ENCODE measurements at regions not wholly inside any gene's neighbourhood (a gene's known extent, or its start where the extent isn't known, plus 50 kb on each side); places are given as distances from the start of the nearest gene placed in this dataset.

DNA sequence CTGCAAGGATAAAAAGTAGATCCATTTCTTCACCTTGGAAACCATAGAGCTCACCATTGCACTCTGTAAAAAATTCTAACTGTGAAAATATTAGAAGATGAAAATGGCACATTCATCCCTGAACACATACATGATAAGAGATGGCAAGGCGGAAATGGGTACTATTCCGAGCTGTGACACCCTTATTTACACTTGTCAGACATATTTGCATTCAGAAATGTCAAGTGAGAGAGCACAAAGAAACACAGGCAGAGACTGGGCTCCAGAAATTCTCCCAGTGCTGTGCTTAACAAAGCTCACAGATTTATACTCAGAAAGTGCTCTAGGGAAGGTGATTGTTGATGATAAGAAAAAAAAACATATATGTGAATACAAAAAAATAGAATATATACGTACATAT is 170.3 kb upstream of the PUM3 start:
- no peaks in the 10 kb centered on the region for H3K27me3 ChIP-seq (ENCODE audit: insufficient read depth, insufficient read length)
- H3K9me3 ChIP-seq (ENCODE audit: insufficient read depth, low read length) = no peaks in the 10 kb centered on the region
- H3K4me3 ChIP-seq (ENCODE audit: insufficient read length, low read depth) = no peak overlapping the region
- TF ChIP-seq SUZ12 (IDR thresholded peaks at IDR 0.05; ENCODE audit: extremely low read depth, insufficient read depth, insufficient read length) = no peak
- H3K4me1 ChIP-seq (ENCODE audit: insufficient read depth, insufficient read length) = no peaks in the 10 kb centered on the region
- no peaks in the 10 kb centered on the region for H3K36me3 ChIP-seq (ENCODE audit: insufficient read depth, insufficient read length, low read length)
- H3K9ac ChIP-seq (ENCODE audit: insufficient read length, low read depth) = no peak overlapping the region
- DNase-seq (ENCODE audit: low read depth, low spot score) = no peak

DNA sequence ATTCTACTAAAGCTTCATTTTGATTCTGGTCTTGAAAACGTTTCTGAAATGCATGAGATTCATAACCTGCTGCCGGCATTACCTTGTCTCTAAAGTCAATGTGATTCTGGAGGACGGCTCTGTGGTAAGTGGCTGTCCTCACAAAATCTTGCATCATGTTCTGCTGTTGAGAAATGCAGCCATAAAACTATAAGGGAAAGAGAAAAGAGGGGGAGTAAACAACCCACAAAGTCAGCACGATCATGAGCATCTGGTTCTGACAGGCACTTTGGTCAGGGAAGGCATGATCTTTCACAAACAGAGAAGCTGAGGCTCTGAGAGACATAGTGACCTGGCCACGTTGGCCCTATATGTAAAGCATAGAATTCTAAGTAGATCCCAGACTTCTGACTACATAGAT is 168.9 kb upstream of the PUM3 start:
- Histone ChIP-seq H3K9ac (ENCODE audit: insufficient read length, low read depth) (no peak overlapping the region), H3K4me1 (ENCODE audit: insufficient read depth, insufficient read length) (no peaks in the 10 kb centered on the region), H3K36me3 (ENCODE audit: insufficient read depth, insufficient read length, low read length) (no peaks in the 10 kb centered on the region), H3K9me3 (ENCODE audit: insufficient read depth, low read length) (no peaks in the 10 kb centered on the region), H3K4me3 (ENCODE audit: insufficient read length, low read depth) (no peak overlapping the region), H3K27me3 (ENCODE audit: insufficient read depth, insufficient read length) (no peaks in the 10 kb centered on the region)
- DNase-seq (ENCODE audit: low read depth, low spot score) = no peak
- TF ChIP-seq SUZ12 (IDR thresholded peaks at IDR 0.05; ENCODE audit: extremely low read depth, insufficient read depth, insufficient read length) (no peak), ZNF274 (IDR thresholded peaks at IDR 0.05; ENCODE audit: low read depth, low read length) (no peak), YY1 (IDR thresholded peaks at IDR 0.05; ENCODE audit: insufficient read depth, insufficient read length) (no peak)

DNA sequence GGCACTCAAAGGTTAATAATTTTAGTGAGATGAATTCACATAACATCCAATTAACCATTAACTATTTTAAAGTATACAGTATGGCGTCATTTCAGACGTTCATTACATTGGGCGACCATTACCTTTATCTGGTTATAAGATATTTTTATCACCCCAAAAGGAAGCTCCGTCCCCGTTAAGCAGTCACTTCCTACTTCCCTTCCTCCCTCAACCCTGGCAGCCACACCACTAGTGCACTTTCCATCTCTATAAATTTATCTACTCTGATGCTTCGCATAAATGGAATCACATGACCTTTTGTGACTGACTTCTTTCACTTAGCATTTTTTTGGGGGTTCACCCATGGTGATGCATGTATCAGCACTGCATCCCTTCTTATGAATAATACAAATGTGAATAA is 168.3 kb upstream of the PUM3 start:
- H3K9ac ChIP-seq (ENCODE audit: insufficient read length, low read depth) = no peak overlapping the region
- H3K4me1 ChIP-seq (ENCODE audit: insufficient read depth, insufficient read length) = no peaks in the 10 kb centered on the region
- no peaks in the 10 kb centered on the region for H3K36me3 ChIP-seq (ENCODE audit: insufficient read depth, insufficient read length, low read length)
- H3K9me3 ChIP-seq (ENCODE audit: insufficient read depth, low read length) = no peaks in the 10 kb centered on the region
- DNase-seq (ENCODE audit: low read depth, low spot score) = no peak
- no peaks in the 10 kb centered on the region for H3K27me3 ChIP-seq (ENCODE audit: insufficient read depth, insufficient read length)
- H3K4me3 ChIP-seq (ENCODE audit: insufficient read length, low read depth) = no peak overlapping the region
- TF ChIP-seq SUZ12 (IDR thresholded peaks at IDR 0.05; ENCODE audit: extremely low read depth, insufficient read depth, insufficient read length) (no peak), YY1 (IDR thresholded peaks at IDR 0.05; ENCODE audit: insufficient read depth, insufficient read length) (no peak), ZNF274 (IDR thresholded peaks at IDR 0.05; ENCODE audit: low read depth, low read length) (no peak)

DNA sequence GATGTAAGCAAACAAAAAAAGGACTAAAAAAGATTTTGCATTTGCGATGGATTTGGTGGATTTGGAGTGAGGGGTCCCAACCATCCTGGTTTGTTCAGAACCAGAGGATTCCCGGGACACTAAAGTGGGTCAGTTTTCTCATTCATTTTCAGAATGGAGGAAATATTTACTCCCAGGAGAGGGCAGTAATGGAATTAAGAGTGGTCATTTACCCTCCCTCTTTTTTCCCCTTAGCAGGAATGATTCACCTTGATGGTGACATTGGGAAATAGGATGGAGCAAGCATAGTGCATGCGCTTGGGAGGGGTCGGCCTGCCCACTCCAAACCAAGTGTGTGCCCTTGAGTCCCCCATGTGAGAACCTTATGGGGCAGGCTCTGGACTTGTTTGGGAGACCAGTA is 164.2 kb upstream of the PUM3 start:
- Histone ChIP-seq H3K9me3 (ENCODE audit: insufficient read depth, low read length) (no peaks in the 10 kb centered on the region), H3K36me3 (ENCODE audit: insufficient read depth, insufficient read length, low read length) (no peaks in the 10 kb centered on the region), H3K4me3 (ENCODE audit: insufficient read length, low read depth) (no peak overlapping the region), H3K27me3 (ENCODE audit: insufficient read depth, insufficient read length) (no peaks in the 10 kb centered on the region), H3K4me1 (ENCODE audit: insufficient read depth, insufficient read length) (no peaks in the 10 kb centered on the region), H3K9ac (ENCODE audit: insufficient read length, low read depth) (no peak overlapping the region)
- no peak for TF ChIP-seq SUZ12 (IDR thresholded peaks at IDR 0.05; ENCODE audit: extremely low read depth, insufficient read depth, insufficient read length)
- TF ChIP-seq ZNF274 (IDR thresholded peaks at IDR 0.05; ENCODE audit: low read depth, low read length) = no peak
- no peak for TF ChIP-seq YY1 (IDR thresholded peaks at IDR 0.05; ENCODE audit: insufficient read depth, insufficient read length)
- no peak for DNase-seq (ENCODE audit: low read depth, low spot score)

DNA sequence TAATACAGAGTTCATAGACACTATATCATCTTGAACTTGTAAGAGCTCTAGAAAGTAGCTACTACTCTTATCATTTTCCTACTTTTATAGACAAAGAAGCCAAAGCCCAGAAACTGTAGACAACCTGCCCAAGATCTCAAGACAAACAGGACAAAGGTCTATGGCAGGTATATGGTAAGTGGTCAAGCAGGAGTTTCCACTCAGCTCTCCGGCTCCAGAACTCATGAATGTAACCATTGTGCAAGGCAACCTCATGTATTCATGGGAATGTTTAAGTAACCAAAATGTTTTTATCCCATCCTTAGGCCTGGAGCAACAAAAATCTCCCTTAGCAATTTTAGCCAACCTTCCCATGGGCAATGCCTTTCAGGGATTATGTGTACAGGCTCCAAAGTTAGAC is 163.4 kb upstream of the PUM3 start:
- no peaks in the 10 kb centered on the region for H3K27me3 ChIP-seq (ENCODE audit: insufficient read depth, insufficient read length)
- no peak for DNase-seq (ENCODE audit: low read depth, low spot score)
- no peaks in the 10 kb centered on the region for H3K4me1 ChIP-seq (ENCODE audit: insufficient read depth, insufficient read length)
- no peaks in the 10 kb centered on the region for H3K9me3 ChIP-seq (ENCODE audit: insufficient read depth, low read length)
- H3K36me3 ChIP-seq (ENCODE audit: insufficient read depth, insufficient read length, low read length) = no peaks in the 10 kb centered on the region
- no peak overlapping the region for H3K9ac ChIP-seq (ENCODE audit: insufficient read length, low read depth)
- no peak overlapping the region for H3K4me3 ChIP-seq (ENCODE audit: insufficient read length, low read depth)
- TF ChIP-seq ZNF274 (IDR thresholded peaks at IDR 0.05; ENCODE audit: low read depth, low read length) = no peak

DNA sequence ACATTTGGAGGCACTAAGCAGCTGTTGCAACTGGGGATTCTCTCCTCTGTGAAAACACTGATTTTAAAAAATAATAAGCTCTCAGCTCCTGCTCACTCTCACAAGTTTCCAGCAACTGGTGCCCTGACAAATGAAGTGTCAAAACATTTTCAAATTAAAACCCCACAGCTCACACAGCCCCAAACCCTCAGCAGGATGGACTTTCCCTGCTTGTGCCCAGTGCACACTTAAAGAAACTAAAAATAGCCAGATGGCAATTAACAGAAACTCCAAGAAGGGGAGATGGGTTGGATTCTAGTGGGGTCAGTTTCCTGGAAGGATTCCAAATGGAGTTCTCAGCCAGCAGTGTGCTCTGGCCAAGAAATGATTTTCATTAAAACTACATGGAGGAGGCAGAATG is 163.0 kb upstream of the PUM3 start:
- Histone ChIP-seq H3K9me3 (ENCODE audit: insufficient read depth, low read length) (no peaks in the 10 kb centered on the region), H3K4me1 (ENCODE audit: insufficient read depth, insufficient read length) (no peaks in the 10 kb centered on the region), H3K9ac (ENCODE audit: insufficient read length, low read depth) (no peak overlapping the region), H3K27me3 (ENCODE audit: insufficient read depth, insufficient read length) (no peaks in the 10 kb centered on the region), H3K36me3 (ENCODE audit: insufficient read depth, insufficient read length, low read length) (no peaks in the 10 kb centered on the region), H3K4me3 (ENCODE audit: insufficient read length, low read depth) (no peak overlapping the region)
- TF ChIP-seq ZNF274 (IDR thresholded peaks at IDR 0.05; ENCODE audit: low read depth, low read length) = no peak
- no peak for TF ChIP-seq YY1 (IDR thresholded peaks at IDR 0.05; ENCODE audit: insufficient read depth, insufficient read length)
- TF ChIP-seq SUZ12 (IDR thresholded peaks at IDR 0.05; ENCODE audit: extremely low read depth, insufficient read depth, insufficient read length) = no peak
- DNase-seq (ENCODE audit: low read depth, low spot score) = no peak

DNA sequence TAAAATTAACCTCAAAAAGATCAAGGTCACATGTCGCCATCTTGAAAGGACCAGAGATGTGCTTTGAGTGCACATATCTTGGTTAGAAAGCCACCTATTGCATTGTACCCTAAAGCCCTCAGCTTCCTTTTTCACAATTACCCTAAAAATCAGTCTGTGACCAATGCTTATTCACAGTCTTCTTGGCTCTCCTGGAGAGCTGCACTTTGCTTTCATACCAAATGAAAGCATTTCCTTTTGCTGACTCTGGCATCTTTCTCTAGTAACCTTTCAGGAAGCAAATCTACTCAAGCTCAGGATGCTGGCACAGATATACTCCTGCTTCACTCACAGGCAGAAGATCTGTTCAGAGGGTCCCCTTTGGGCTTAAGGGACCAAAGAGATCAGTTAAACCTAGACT is 160.7 kb upstream of the PUM3 start:
- H3K36me3 ChIP-seq (ENCODE audit: insufficient read depth, insufficient read length, low read length) = no peaks in the 10 kb centered on the region
- TF ChIP-seq SUZ12 (IDR thresholded peaks at IDR 0.05; ENCODE audit: extremely low read depth, insufficient read depth, insufficient read length) (no peak), YY1 (IDR thresholded peaks at IDR 0.05; ENCODE audit: insufficient read depth, insufficient read length) (no peak), ZNF274 (IDR thresholded peaks at IDR 0.05; ENCODE audit: low read depth, low read length) (no peak)
- no peak overlapping the region for H3K9ac ChIP-seq (ENCODE audit: insufficient read length, low read depth)
- no peaks in the 10 kb centered on the region for H3K27me3 ChIP-seq (ENCODE audit: insufficient read depth, insufficient read length)
- no peaks in the 10 kb centered on the region for H3K4me1 ChIP-seq (ENCODE audit: insufficient read depth, insufficient read length)
- no peaks in the 10 kb centered on the region for H3K9me3 ChIP-seq (ENCODE audit: insufficient read depth, low read length)
- DNase-seq (ENCODE audit: low read depth, low spot score) = no peak
- no peak overlapping the region for H3K4me3 ChIP-seq (ENCODE audit: insufficient read length, low read depth)

DNA sequence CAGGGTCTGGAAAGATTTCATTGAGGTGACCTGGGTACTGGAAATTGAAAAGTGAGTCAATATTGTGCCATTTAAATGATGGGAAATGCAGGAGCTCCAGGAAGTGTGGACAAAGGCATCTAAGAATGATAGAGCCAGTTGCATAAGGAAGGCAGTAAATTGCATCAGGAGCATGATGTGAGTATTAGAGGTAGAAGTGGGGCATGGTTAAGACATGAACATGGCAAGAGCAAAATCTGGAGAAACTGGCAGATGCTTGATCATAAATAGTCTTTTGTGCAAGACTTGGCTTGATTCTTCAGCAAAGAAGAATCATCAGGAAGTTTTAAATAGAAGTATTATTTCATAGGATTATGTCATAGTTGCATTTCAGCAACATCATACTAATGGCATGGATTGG is 157.4 kb upstream of the PUM3 start:
- TF ChIP-seq ZNF274 (IDR thresholded peaks at IDR 0.05; ENCODE audit: low read depth, low read length) = no peak
- no peak for TF ChIP-seq SUZ12 (IDR thresholded peaks at IDR 0.05; ENCODE audit: extremely low read depth, insufficient read depth, insufficient read length)
- no peak for TF ChIP-seq YY1 (IDR thresholded peaks at IDR 0.05; ENCODE audit: insufficient read depth, insufficient read length)
- H3K4me3 ChIP-seq (ENCODE audit: insufficient read length, low read depth) = no peak overlapping the region
- no peaks in the 10 kb centered on the region for H3K36me3 ChIP-seq (ENCODE audit: insufficient read depth, insufficient read length, low read length)
- no peak overlapping the region for H3K9ac ChIP-seq (ENCODE audit: insufficient read length, low read depth)
- H3K27me3 ChIP-seq (ENCODE audit: insufficient read depth, insufficient read length) = no peaks in the 10 kb centered on the region
- H3K9me3 ChIP-seq (ENCODE audit: insufficient read depth, low read length) = no peaks in the 10 kb centered on the region
- no peak for DNase-seq (ENCODE audit: low read depth, low spot score)
- H3K4me1 ChIP-seq (ENCODE audit: insufficient read depth, insufficient read length) = no peaks in the 10 kb centered on the region

Data from NT2/D1 (cell line).